HG03521 (cell line): ENCODE measurements at regions not wholly inside any gene's neighbourhood (a gene's known extent, or its start where the extent isn't known, plus 50 kb on each side); places are given as distances from the start of the nearest gene placed in this dataset.
"Not testable (repeated sequence)": the region's sequence is repeated elsewhere in the genome, so short reads cannot be mapped to it uniquely, and the experiment has no call there.

ENCODE experiments used
- ATAC-seq: cut with Tn5 transposase; IDR thresholded peaks from one replicate; pipeline ENCODE4 v1.9.1; 2021; ENCODE audit warnings: mild to moderate bottlenecking, moderate library complexity; ENCODE audit not compliant: unreplicated experiment

- ATAC-seq: not testable (repeated sequence)
Measured at GRCh38 chr22:22296047-22296446, 51.5 kb downstream of the VPREB1 start.

- ATAC-seq: not testable (repeated sequence)
Measured at GRCh38 chr22:22297159-22297793, 52.7 kb downstream of the VPREB1 start.

GRCh38 chr22:22297794-22298653 is 53.4 kb downstream of the VPREB1 start:
- peak; percentile 87 for ATAC-seq

GRCh38 chr22:22298654-22299009 is 54.0 kb downstream of the VPREB1 start:
- ATAC-seq: not testable (repeated sequence)

GRCh38 chr22:22300511-22300910 is 55.9 kb downstream of the VPREB1 start:
- ATAC-seq: not testable (repeated sequence)

- not testable (repeated sequence) for ATAC-seq
Measured at GRCh38 chr22:22300946-22301345, 56.4 kb downstream of the VPREB1 start.

GRCh38 chr22:22316589-22316988 is 72.0 kb downstream of the VPREB1 start:
- ATAC-seq: no peak

GRCh38 chr22:22318723-22319465 is 74.3 kb downstream of the VPREB1 start:
- no peak for ATAC-seq

- peak; percentile 50 for ATAC-seq
Measured at GRCh38 chr22:22321743-22322611, 77.4 kb downstream of the VPREB1 start.

GRCh38 chr22:22322792-22323191 is 78.2 kb downstream of the VPREB1 start:
- ATAC-seq: no peak

GRCh38 chr22:22327723-22328122 is 83.1 kb downstream of the VPREB1 start:
- no peak for ATAC-seq

- no peak for ATAC-seq
Measured at GRCh38 chr22:22329792-22330191, 85.2 kb downstream of the VPREB1 start.

GRCh38 chr22:22335640-22336039 is 91.1 kb downstream of the VPREB1 start:
- not testable (repeated sequence) for ATAC-seq

GRCh38 chr22:22336333-22336732 is 91.7 kb downstream of the VPREB1 start:
- not testable (repeated sequence) for ATAC-seq

- ATAC-seq: not testable (repeated sequence)
Measured at GRCh38 chr22:22338778-22339177, 94.2 kb downstream of the VPREB1 start.

GRCh38 chr22:22341736-22342135 is 97.2 kb downstream of the VPREB1 start:
- ATAC-seq: no peak

- no peak for ATAC-seq
Measured at GRCh38 chr22:22342697-22343580, 98.4 kb downstream of the VPREB1 start.

GRCh38 chr22:22343581-22344296 is 99.2 kb downstream of the VPREB1 start:
- ATAC-seq: no peak

- ATAC-seq: no peak
Measured at GRCh38 chr22:22344430-22344829, 99.8 kb downstream of the VPREB1 start.
